ENCODE measurements at regions not wholly inside any gene's neighbourhood (a gene's known extent, or its start where the extent isn't known, plus 50 kb on each side); places are given as distances from the start of the nearest gene placed in this dataset.
"Not testable (repeated sequence)": the region's sequence is repeated elsewhere in the genome, so short reads cannot be mapped to it uniquely, and the experiment has no call there.

GRCh38 chr20:43830883-43831282 lies 83.8 kb upstream of the TOX2 start:
- Histone ChIP-seq H3K27ac (no peak overlapping the region), H3K27me3 (no peaks in the 10 kb centered on the region), H3K4me1 (no peaks in the 10 kb centered on the region), H3K9me3 (peaks cover 0 to 15% of the 10 kb centered on the region in 2 donors), H3K36me3 (no peaks in the 10 kb centered on the region), H3K4me3 (no peak overlapping the region)
- TF ChIP-seq CTCF (IDR thresholded peaks at IDR 0.05) = no peak
- peak; percentile 34 for DNase-seq (ENCODE audit: low spot score)

GRCh38 chr20:43829951-43830690 lies 84.5 kb upstream of the TOX2 start:
- peak; percentile 34 for DNase-seq (ENCODE audit: low spot score)
- Histone ChIP-seq H3K4me3 (no peak overlapping the region), H3K9me3 (peaks cover 0 to 15% of the 10 kb centered on the region in 2 donors), H3K27ac (no peak overlapping the region), H3K4me1 (no peaks in the 10 kb centered on the region), H3K36me3 (no peaks in the 10 kb centered on the region), H3K27me3 (no peaks in the 10 kb centered on the region)
- no peak for TF ChIP-seq CTCF (IDR thresholded peaks at IDR 0.05)

GRCh38 chr20:43827940-43828562 lies 86.6 kb upstream of the TOX2 start:
- Histone ChIP-seq H3K4me1 (no peaks in the 10 kb centered on the region), H3K27ac (no peak overlapping the region), H3K27me3 (no peaks in the 10 kb centered on the region), H3K36me3 (no peaks in the 10 kb centered on the region), H3K9me3 (peaks cover 0 to 15% of the 10 kb centered on the region in 2 donors), H3K4me3 (no peak overlapping the region)
- TF ChIP-seq CTCF (IDR thresholded peaks at IDR 0.05) = no peak
- DNase-seq (ENCODE audit: low spot score) = peak; percentile 40

- not testable (repeated sequence) for DNase-seq (ENCODE audit: low spot score); H3K4me1 ChIP-seq; H3K27ac ChIP-seq; H3K27me3 ChIP-seq; H3K36me3 ChIP-seq; H3K4me3 ChIP-seq
- H3K9me3 ChIP-seq = peaks cover 0 to 15% of the 10 kb centered on the region in 2 donors
Observed at GRCh38 chr20:43826943-43827342, 87.7 kb upstream of the TOX2 start.

- Histone ChIP-seq H3K27ac (no peak overlapping the region), H3K9me3 (peaks cover 0 to 5% of the 10 kb centered on the region in 2 donors), H3K4me3 (no peak overlapping the region), H3K36me3 (no peaks in the 10 kb centered on the region), H3K27me3 (no peaks in the 10 kb centered on the region), H3K4me1 (no peaks in the 10 kb centered on the region)
- no peak for TF ChIP-seq CTCF (IDR thresholded peaks at IDR 0.05)
- no peak for DNase-seq (ENCODE audit: low spot score)
Observed at GRCh38 chr20:43825581-43825980, 89.1 kb upstream of the TOX2 start.

GRCh38 chr20:43825051-43825402 lies 89.6 kb upstream of the TOX2 start:
- no peak for TF ChIP-seq CTCF (IDR thresholded peaks at IDR 0.05)
- no peak for DNase-seq (ENCODE audit: low spot score)
- H3K4me1 ChIP-seq = no peaks in the 10 kb centered on the region
- no peaks in the 10 kb centered on the region for H3K9me3 ChIP-seq
- H3K36me3 ChIP-seq = no peaks in the 10 kb centered on the region
- H3K27me3 ChIP-seq = no peaks in the 10 kb centered on the region
- no peak overlapping the region for H3K27ac ChIP-seq
- no peak overlapping the region for H3K4me3 ChIP-seq
